Right renal pelvis (tissue), 4 donors: ENCODE measurements at regions not wholly inside any gene's neighbourhood (a gene's known extent, or its start where the extent isn't known, plus 50 kb on each side); places are given as distances from the start of the nearest gene placed in this dataset.
A peak's percentile ranks its signal among the peaks of the same experiment; 100 is the strongest.

Experiments
- DNase-seq, 4 donors: peaks; one replicate each; pipeline ENCODE4 v3.0.0-alpha.2; 2013; ENCODE audit warnings: low read depth in 4 of 4, low spot score in 3 of 4, missing footprints in 1 of 4

DNA sequence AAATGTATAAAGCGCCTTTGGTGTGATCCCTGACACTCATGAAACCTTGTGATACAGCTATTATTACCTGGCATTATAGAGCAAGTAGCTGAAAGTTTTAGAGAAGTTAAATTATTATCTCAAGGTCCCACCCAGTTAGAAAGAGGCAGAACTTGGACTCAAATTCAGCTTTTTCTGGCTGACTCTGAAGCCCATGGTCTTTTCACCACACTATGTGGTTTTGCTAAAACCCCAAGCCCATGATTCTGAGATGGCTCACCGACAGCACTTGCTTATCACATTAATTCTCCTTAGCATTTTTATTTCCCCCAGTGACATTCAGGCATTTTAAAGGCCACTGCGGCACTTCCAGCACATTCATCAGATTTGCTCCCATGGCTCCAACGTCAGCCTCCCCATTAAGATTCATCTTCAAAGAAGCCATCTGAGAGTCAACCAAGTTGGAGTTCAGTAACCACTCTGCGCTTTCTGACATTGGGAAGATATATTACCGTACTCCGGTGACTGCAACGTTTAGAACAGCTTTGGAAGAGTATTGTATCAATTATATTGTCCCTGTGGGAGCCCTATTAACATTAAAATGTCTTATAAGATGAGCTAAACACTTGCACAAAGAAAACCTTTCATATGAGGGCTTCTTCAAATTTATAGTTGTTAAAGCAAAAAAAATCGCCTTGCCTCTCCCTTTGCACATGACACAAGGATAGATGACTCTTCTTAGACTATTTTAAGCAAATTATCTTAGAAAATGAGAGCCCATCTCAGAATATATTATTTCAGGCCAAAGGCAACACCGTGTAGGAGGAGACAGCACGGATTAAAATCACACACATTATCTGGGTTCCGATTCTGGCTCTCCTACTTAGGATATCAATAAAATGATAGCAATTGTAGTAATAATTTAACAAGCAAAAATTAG, 638.1 kb downstream of the ACTL7B start:
- peak; percentile 50 to 74 (median 66) for DNase-seq

DNA sequence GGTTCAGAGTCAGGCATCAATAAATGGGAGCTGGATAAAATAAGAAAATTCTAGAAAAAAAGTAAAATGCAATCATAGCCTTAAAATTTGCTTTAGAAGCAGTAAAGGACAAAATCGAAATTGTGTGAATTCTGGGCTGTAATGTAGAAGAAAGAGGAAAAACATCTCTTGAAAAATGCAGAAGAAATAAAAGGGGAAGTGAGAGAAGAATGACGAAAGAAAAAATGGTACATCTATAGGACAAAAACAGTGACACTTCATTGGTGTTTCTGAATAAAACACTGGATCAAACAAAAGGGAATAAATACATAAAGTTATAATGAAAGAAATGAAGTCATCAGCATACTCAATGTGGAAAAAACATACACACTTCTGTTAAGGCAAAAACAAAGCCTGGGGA, 642.3 kb downstream of the ACTL7B start:
- DNase-seq, result no peak

DNA sequence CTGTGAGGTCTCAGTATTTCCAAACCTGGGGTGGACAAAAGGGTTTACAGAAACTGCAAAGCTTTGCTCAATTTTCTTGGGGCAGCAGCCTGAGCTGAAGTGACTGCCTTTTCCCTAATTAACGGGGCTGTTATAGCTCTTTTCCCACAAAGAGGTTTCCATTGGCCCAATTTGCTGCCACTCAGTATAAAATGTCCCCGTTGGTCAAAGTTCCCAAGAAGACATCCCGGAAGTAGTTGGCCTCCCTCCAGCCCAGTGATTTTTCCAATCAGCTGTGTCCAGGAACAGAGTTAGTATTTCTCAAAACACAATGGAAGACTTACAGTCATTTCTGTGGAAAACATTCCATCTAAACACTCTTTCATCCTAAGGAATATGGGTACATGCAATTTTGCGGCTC, 643.6 kb downstream of the ACTL7B start:
- DNase-seq, result no peak

DNA sequence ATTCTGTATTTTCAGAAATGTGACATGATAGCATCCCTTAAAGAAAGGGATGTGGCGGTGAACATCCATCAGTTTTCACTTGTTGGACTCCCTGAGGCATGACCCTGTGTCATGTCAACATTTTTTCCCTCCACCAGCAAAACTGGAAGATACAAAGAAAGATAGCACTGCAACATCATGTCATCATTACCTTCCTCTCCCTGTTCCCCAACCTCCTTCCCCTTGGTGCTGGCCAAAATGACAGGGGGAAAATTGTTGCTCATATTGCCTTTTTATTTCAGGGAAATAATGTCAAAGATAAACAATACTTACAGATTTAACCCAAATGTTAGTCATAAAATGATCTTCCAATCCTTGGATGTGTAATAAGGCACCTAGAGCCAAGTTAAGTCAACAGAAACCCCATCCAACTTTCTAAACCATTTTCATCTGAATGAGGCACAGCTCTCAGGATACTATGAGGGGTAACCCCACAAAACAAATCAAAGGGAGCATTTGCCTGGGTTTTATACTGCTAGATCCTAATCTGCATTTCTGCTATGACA, 644.3 kb downstream of the ACTL7B start:
- DNase-seq, result no peak

DNA sequence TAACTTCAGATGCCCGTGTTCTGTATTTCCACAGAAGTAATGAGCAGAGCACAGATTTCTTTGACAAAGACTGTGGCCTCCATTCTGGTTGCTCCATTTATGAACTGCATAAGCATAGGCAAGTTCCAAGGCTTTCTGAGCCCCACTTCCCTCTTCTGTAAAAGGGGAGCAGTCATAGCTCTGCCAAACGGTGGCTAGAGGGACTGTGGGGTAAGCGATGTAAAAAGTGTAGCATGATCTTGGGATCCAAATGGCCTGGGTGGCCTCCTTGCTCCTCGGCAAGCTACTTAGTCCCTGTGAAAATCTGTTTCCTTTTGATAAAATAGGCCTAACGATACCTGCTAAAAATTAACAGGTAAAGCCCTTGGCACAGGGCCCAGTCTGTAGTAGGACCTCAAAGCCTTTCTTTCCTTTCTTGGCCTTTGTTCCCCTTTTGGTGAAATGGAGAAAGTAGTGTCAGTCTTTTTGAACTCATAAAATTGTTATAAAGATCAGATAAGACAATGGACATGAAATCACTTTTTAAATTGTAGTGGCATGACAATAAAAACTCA, 646.6 kb downstream of the ACTL7B start:
- DNase-seq, result no peak

DNA sequence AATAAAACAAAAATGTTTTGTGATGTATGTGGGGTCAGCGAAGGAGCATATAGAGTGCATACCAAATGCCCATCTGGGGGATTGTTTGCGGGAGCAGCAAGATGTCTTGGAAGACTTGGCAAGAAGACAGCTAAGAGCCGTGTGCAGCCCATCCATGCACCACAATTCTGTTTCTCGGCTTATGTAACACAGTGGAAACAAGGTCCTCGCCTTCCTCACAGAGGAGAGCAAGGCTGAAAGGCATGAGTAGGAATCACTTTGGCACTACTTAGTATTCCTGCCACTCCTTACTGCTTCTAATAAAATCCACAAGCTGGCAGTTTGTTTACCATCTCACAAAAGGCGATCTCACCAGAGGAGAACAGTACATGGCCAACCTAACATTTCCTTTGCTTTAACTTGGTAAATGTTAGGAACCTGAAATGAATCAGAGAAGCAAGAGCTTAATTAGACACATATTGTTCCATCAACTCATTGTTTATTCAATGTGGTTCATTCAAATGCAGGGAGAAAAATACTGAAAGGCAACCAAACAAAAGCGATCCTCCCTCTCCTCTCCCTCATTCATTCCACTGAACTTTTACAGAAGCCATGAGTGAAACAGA, 648.1 kb downstream of the ACTL7B start:
- DNase-seq, result no peak

DNA sequence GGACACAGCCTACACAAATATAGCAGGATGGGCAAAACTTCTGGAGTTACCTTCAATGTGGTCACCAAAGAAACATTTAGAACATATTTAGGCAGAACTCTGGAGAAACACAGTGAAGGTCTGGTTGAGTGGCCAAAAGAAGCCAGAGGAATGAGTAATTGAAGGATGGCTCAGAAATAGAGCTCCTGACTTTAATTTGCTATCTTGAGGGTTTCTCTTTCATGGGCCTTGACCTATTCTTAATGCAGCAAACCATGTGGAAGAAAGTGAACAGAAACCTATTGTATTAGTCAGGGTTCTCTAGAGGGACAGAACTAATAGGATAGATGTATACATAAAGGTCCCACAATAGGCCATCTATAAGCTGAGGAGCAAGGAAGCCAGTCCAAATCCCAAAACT, 650.5 kb downstream of the ACTL7B start:
- no peak for DNase-seq

DNA sequence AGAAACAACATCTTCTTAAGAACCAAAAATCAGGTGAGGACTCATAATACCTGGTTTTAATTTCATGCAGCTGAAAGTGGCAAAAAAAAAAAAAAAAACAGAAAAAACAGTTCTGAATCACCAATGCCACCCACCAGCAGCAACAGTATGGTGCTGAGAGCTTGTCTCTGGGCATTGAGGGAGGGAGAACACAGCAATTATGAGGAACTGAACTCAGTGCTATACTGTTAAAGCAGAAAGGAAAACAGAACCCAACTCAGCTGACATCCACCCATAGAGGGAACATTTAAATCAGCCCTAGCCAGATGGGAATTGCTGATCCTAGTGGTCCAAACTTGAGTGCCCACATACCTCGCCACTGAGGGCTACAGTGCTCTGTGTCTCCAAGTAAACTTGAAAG, 657.9 kb downstream of the ACTL7B start:
- DNase-seq, result no peak

DNA sequence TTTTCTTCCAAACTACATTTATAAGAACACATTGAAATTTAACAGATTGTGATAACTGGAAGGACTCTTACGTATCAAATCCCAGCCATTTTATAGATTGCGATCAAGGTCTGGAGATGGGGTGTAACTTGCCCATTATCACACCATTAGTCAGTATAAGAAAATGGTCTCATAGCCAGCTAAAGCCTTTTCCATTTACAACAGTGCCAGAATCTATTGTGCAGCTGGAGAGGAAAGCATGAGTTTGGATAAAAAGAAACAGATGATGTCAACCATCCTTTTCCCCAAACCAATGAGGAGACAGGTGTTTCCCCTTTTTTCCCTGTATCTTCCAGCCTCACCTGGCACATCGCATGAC, 658.8 kb downstream of the ACTL7B start:
- no peak for DNase-seq

DNA sequence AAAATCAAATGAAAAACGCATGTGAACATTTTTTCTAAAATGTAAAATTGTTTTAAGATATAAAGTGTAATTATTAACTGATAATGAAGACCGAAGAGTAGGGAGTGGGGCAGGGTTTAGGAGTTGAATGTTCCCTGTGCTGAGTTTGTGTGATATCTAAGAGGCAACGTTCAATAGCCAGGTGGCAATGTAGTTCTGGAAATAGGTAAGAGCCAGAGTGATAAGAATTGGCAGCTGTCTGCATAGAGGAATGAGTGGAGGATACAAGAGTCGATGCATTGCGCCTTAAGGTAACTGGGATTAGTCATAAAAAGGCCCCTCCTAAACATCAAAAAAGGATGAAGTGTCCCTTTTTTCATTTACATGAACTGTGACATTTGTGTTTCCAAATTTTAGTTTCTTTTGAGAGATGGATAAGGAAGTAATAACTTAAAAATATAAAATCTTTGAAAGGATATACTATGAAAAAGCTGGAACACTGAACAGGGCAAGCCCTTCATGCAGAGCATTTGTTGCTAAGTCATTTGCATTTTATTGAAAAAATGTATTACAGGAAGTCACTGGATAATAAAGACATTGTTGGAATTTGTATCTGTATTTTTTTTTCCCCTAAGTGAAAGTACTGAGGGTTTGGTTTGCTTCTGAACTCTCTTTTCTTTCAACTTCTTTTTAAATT, 659.3 kb downstream of the ACTL7B start:
- DNase-seq, result no peak

DNA sequence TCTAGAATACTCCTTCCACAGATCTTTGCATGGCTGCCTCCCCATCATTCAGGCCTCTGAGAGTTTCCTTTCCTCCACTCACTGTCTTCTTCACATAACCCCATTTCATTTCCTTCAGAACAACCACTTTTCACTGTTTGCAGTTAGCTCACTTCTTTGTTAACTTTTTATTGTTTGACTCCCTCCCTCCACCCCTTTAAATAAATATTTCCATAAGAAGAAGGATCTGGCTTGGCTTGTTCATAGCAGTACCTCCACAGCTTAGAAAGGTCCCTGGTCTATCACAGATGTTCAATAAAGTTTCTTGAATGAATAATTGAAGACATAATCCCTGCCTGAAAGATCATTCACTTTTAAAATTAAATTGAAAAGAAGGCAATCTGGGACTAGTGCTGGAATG, 661.6 kb downstream of the ACTL7B start:
- no peak for DNase-seq

DNA sequence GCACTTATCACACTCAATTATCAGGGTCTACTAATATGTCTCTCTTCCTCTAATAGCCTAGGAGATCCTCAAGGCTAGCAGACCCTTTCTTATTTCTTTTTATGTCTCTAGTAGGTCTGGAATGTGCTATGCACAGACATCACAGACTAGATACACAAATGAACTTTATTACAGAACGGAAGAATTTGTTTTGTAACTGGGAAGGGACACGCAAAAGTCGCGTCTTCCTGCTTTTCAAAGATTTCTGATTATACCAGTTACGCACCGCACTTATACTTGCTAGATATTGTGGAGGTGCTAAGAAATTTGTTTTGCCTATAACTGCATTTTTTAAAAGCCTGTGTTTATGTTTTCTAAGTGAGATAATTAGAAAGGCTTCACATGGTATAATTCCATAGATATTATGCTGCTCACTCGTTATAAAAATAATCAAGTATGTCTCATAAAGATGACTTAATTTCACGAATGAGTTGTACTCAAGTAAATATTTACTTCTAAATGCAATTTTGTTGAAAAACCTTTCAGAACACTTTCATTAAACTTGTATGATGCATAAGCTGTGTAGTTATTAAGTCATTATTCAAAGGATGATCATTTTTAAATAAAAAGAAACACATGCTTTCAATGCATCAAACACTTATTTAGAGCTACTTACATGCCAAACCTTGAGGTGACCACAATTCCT, 662.6 kb downstream of the ACTL7B start:
- DNase-seq, result no peak

DNA sequence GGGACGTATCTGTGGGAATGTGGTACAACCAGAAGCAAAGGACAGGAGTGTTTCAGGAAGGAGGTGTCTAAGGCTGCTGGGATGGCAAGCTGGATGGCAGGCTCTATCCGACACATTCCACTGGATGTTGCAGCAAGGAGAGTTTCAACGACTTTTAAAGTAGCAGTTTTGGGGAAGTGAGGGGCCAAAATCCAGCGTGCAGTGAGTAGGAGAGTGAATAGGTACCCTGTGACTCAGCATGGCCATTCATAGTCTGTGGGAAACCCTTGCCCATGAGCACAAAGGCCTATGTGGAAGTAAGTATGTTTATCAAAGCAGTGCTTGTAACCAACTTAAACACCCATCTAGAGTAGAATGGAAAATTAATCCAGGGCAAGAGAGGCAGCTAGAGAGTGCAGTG, 664.7 kb downstream of the ACTL7B start:
- no peak for DNase-seq

DNA sequence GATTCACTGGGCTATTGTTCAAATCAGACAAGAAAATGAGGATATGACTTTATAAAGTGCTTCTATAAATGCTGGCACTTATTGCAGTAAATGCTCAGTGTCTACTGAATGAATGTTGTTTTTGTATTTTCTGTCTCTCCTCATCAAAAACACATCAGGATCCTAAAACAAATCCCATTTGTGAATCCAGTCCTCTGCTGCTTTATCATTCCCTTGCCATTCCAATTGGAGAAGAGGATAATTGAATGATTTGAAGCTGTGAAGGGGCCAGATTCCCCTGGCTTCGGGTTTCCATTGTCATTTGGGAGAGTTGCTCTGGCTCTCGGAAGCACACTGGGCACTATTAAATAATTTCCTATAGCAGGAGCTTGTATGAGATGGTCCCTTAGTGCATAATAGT, 666.8 kb downstream of the ACTL7B start:
- DNase-seq, result no peak

DNA sequence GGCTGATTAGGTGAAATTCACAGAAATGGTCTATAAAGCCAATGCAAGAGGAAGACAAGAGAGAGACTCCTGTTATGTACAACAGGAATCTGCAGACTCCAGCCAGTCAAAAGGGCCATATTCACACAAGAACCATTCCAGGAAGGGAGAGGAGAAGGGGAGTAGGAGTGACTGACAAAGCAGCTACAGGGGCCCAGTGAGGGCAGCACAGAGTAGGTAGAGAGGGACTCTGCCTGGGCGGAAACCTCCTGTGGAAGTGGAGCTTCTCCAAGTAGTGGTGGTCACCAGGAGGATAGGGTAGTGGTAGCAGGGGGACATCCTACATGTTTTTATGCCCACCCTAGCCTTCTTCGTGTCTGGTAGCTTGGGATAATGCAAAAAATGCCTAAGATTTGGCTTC, 667.3 kb downstream of the ACTL7B start:
- DNase-seq, result no peak

DNA sequence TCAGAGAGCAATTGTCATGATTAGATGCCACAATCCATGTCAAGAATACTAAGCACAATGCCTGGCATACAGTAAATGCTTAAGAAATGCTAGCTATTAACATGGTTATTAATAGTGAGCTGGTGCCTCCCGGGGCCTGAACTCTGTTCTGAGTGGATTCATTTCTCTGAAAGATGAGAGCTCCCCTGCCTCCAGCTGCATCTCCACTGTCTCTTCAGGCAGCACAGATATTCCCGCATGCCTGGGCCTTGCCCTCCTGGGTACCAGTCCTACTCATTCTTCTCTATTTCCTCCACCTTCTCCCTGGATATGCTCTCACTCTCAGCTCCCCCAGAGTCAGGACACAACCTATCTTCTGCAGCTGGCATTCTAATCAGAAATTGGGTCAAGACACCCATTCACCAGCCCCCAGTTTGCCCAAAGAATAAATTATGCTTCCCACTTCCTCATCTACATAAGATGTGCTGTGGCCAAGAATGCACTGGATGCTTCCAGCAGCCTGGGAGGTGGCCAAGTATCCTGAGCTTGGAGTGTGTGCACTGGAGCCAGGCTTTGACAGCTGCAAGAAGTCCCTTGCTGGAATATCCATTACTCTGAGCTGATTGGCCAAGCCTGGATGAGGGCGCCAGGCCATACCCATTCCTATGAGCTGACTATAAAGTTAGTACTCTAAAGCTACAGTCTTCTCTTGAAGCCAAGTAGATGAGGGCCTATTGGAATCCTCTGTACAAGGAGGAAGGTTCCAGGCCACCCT, 669.0 kb downstream of the ACTL7B start:
- DNase-seq, result no peak

DNA sequence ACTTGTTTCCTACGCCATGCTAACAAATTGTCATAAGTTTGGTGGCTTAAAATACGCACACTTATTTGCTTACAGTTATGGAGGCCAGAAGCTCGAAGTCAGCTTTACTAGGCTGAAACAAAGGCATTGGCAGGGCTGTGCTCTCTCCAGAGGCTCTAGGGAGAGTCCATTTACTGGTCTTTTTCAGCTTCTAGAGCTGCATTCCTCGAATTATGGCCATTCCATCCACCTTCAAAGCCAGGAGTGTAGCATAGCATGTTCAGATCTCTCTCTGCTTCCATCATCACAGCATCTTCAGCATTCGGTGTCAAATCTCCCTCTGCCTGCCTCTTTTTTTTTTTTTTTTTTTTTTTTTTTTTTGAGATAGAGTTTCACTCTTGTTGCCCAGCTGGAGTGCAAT, 670.2 kb downstream of the ACTL7B start:
- DNase-seq, result no peak

DNA sequence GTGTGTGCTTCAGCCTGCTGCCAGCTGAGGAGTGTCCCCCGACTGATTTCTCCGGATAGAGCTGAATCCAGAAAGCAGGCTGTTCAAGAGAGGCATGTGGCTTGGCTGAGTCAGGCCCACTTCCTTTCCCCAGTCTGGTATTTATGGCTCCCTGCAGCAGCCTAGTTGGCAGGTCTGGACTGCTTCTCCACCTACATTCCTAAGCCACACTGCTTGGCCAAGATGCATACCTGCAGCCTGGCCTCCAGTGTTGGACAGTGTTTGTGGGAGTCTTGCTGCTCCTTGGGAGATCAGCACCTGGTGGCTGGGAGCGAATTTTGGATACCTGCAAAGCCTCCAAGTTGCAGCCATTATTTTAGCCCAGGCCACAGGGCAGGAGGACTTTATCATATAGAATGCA, 670.8 kb downstream of the ACTL7B start:
- no peak for DNase-seq

DNA sequence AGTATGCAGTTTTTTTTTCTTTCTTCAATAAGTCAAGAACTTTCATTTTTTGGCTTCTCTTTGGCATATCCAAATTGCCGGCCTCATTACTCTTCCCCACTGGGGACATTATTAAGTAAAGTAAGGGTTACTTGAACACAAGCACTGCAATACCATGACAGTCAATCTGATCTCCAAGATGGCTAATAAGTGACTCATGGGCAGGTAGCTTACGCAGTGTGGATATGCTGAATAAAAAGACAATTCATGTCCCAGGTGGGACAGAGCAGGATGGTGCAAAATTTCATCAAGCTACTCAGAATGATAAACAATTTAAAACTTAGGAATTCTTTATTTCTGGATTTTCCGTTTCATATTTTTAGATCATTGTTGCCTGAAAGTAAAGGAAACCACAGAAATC, 671.8 kb downstream of the ACTL7B start:
- no peak for DNase-seq

DNA sequence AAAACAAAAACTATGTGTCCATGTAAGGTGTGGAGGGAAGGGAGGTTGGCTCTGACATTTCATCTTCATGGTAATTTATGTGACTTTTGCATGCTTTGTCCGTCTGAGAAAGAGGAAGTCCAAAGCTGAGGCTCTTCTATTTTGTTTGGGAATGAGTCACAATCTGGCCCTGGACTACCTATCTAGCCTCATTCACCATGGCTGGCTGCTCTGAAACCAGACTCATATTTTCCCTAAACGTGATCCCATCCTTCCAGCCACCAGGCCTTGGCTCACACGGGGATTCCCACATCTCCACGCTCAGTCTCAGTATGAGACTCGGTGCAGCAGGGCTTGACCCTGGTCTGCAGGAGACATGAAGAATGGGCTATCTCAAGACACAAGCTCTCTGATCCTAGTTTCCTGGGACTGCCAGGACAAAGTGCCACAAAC, 672.8 kb downstream of the ACTL7B start:
- DNase-seq, result no peak
